ENCODE measurements at regions not wholly inside any gene's neighbourhood (a gene's known extent, or its start where the extent isn't known, plus 50 kb on each side); places are given as distances from the start of the nearest gene placed in this dataset.

GRCh38 chr17:70869402-70870085 is 700.2 kb downstream of the KCNJ2 start:
- TF ChIP-seq EZH2 (IDR thresholded peaks at IDR 0.05) (no peak), FOXP2 (optimal IDR thresholded peaks at IDR 0.05; ENCODE audit: control extremely low read depth, extremely low read length, insufficient read depth) (no peak)
